ENCODE measurements at regions not wholly inside any gene's neighbourhood (a gene's known extent, or its start where the extent isn't known, plus 50 kb on each side); places are given as distances from the start of the nearest gene placed in this dataset.

DNA sequence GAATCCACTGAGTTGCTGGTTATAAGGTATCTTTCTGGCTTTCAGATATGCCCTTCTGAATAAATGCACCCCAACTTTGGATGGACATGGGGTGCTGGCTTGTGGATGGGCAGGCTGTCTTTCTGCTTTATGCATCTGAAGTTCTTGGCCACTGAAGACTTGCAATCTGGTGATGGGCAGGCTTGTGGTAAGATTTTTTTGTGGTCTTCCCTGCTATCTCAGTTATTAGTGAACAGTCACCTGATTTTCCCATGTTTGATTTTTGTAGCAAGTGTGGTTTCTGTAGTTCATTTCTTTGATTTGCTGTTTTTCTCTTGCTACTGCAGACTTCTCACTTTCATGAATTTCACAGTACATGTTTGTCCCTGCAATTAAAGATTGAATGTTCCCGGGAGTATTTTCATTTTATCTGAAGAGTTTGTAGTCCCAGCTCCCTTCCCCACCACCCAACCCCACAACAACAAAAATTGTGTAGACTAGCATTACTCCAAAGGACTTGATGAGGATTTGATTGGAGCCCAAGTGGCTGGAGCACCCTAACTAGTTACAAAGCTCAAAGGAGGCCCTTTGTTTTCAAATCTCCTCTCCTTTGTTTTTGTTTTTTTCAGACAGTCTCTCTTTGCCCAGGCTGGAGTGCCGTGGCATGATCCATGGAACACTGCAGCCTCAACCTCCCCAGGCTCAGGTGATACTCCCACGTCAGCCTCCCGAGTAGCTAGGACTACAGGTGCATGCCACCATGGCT, 63.6 kb upstream of the MGAT5 start:
- CTCF ChIA-PET, result no interaction called here
- intact Hi-C loops (cut with micrococcal nuclease; ENCODE audit: unreplicated experiment), result no loop called here

DNA sequence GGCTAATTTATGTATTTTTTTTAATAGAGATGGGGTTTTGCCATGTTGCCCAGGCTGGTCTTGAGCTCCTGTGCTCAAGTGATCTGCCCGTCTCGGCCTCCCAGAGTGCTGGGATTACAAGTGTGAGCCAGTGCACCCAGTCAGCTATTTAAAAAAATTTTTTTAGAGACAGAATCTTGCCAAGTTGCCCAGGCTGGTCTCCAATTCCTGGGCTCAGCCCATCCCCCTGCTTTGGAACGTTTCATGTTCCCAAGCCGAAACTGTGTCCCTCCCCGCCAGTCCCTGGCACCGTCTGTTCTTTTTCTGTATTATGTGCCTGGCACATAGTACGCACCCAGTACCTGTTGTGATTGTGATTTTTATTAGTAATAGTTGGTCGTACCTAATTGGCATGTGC, 63.1 kb upstream of the MGAT5 start:
- CTCF ChIA-PET, result no interaction called here
- H3K36me3 Mint-ChIP-seq (ENCODE audit: insufficient read depth, unreplicated experiment), result no peaks in the 10 kb centered on the region

More for the DNA sequence above, 63.6 kb upstream of the MGAT5 start:
- POLR2A ChIA-PET, result no interaction called here
- Mint-ChIP-seq H3K36me3 (ENCODE audit: insufficient read depth, unreplicated experiment) (no peaks in the 10 kb centered on the region), H3K4me3 (ENCODE audit: unreplicated experiment) (no peak overlapping the region), H3K9me3 (ENCODE audit: unreplicated experiment) (peaks cover 9% of the 10 kb centered on the region), H3K27me3 (ENCODE audit: insufficient read depth, unreplicated experiment) (no peaks in the 10 kb centered on the region), H3K4me1 (ENCODE audit: low read depth, unreplicated experiment) (no peaks in the 10 kb centered on the region), H3K27ac (ENCODE audit: unreplicated experiment) (no peak overlapping the region)
- no peak for DNase-seq
- Histone ChIP-seq H3K4me3 (ENCODE audit: low read depth, low read length) (no peak overlapping the region), H3K27me3 (replicated peaks; ENCODE audit: control insufficient read depth, insufficient read depth, low read length) (no peaks in the 10 kb centered on the region), H3K9me3 (no peaks in the 10 kb centered on the region), H3K36me3 (ENCODE audit: control insufficient read depth, insufficient read depth, low read length) (no peaks in the 10 kb centered on the region; the same call in 1 of the 2 replicates), H3K4me1 (peaks cover 7% of the 10 kb centered on the region)
- TF ChIP-seq, protein P1, sequence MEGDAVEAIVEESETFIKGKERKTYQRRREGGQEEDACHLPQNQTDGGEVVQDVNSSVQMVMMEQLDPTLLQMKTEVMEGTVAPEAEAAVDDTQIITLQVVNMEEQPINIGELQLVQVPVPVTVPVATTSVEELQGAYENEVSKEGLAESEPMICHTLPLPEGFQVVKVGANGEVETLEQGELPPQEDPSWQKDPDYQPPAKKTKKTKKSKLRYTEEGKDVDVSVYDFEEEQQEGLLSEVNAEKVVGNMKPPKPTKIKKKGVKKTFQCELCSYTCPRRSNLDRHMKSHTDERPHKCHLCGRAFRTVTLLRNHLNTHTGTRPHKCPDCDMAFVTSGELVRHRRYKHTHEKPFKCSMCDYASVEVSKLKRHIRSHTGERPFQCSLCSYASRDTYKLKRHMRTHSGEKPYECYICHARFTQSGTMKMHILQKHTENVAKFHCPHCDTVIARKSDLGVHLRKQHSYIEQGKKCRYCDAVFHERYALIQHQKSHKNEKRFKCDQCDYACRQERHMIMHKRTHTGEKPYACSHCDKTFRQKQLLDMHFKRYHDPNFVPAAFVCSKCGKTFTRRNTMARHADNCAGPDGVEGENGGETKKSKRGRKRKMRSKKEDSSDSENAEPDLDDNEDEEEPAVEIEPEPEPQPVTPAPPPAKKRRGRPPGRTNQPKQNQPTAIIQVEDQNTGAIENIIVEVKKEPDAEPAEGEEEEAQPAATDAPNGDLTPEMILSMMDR (IDR thresholded peaks at IDR 0.05; ENCODE audit: insufficient read depth in 1 of 2, low read depth in 1 of 2, low read length in 1 of 2, severe bottlenecking in 1 of 2, unreplicated experiment in 1 of 2), result no peak
- no TSS peak for BruUV-seq (replicated peaks)

DNA sequence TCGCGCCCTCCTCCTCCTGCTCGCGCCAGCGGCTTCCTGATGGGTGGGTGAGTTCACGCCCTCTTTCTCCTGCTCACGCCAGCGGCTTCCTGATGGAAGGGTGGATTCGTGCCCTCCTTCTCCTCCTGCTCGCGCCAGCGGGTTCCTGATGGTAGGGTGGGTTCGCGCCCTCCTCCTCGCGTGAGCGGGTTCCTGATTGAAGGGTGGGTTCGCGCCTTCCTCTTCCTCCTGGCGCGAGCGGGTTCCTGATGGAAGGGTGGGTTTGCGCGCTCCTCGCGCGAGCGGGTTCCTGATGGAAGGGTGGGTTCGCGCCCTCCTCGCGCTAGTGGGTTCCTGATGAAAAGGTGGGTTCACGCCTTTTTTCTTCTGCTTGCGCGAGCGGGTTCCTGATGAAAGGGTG, 62.0 kb upstream of the MGAT5 start:
- CTCF ChIA-PET, result no interaction called here
- peaks cover 9% of the 10 kb centered on the region for H3K9me3 Mint-ChIP-seq (ENCODE audit: unreplicated experiment)
- TF ChIP-seq, protein P1 (IDR thresholded peaks at IDR 0.05; ENCODE audit: insufficient read depth in 1 of 2, low read depth in 1 of 2, low read length in 1 of 2, severe bottlenecking in 1 of 2, unreplicated experiment in 1 of 2), result no peak
- intact Hi-C loops (cut with micrococcal nuclease; ENCODE audit: unreplicated experiment), result no loop called here
- no peaks in the 10 kb centered on the region for H3K9me3 ChIP-seq
- BruUV-seq (replicated peaks), result no TSS peak
- POLR2A ChIA-PET, result no interaction called here
- H3K4me1 Mint-ChIP-seq (ENCODE audit: low read depth, unreplicated experiment), result no peaks in the 10 kb centered on the region
- no peak overlapping the region for H3K4me3 ChIP-seq (ENCODE audit: low read depth, low read length)
- DNase-seq, result no peak
- no peak overlapping the region for H3K4me3 Mint-ChIP-seq (ENCODE audit: unreplicated experiment)
- H3K27ac Mint-ChIP-seq (ENCODE audit: unreplicated experiment), result no peak overlapping the region
- no peaks in the 10 kb centered on the region for H3K27me3 ChIP-seq (replicated peaks; ENCODE audit: control insufficient read depth, insufficient read depth, low read length)
- peaks cover 7% of the 10 kb centered on the region for H3K4me1 ChIP-seq
- H3K36me3 Mint-ChIP-seq (ENCODE audit: insufficient read depth, unreplicated experiment), result no peaks in the 10 kb centered on the region
- H3K36me3 ChIP-seq (ENCODE audit: control insufficient read depth, insufficient read depth, low read length), result no peaks in the 10 kb centered on the region; the same call in 1 of the 2 replicates
- H3K27me3 Mint-ChIP-seq (ENCODE audit: insufficient read depth, unreplicated experiment), result no peaks in the 10 kb centered on the region

More for the DNA sequence above, 63.1 kb upstream of the MGAT5 start:
- DNase-seq, result no peak
- Mint-ChIP-seq H3K9me3 (ENCODE audit: unreplicated experiment) (peaks cover 9% of the 10 kb centered on the region), H3K27me3 (ENCODE audit: insufficient read depth, unreplicated experiment) (no peaks in the 10 kb centered on the region), H3K4me1 (ENCODE audit: low read depth, unreplicated experiment) (no peaks in the 10 kb centered on the region), H3K27ac (ENCODE audit: unreplicated experiment) (no peak overlapping the region), H3K4me3 (ENCODE audit: unreplicated experiment) (no peak overlapping the region)
- POLR2A ChIA-PET, result no interaction called here
- Histone ChIP-seq H3K4me1 (peaks cover 7% of the 10 kb centered on the region), H3K27me3 (replicated peaks; ENCODE audit: control insufficient read depth, insufficient read depth, low read length) (no peaks in the 10 kb centered on the region), H3K36me3 (ENCODE audit: control insufficient read depth, insufficient read depth, low read length) (no peaks in the 10 kb centered on the region; the same call in 1 of the 2 replicates), H3K4me3 (ENCODE audit: low read depth, low read length) (no peak overlapping the region), H3K9me3 (no peaks in the 10 kb centered on the region)
- TF ChIP-seq, protein P1 (IDR thresholded peaks at IDR 0.05; ENCODE audit: insufficient read depth in 1 of 2, low read depth in 1 of 2, low read length in 1 of 2, severe bottlenecking in 1 of 2, unreplicated experiment in 1 of 2), result no peak
- intact Hi-C loops (cut with micrococcal nuclease; ENCODE audit: unreplicated experiment), result no loop called here
- no TSS peak for BruUV-seq (replicated peaks)
